Thyroid gland (tissue), 4 donors: ENCODE measurements at regions not wholly inside any gene's neighbourhood (a gene's known extent, or its start where the extent isn't known, plus 50 kb on each side); places are given as distances from the start of the nearest gene placed in this dataset.

Experiments
- POLR2A ChIP-seq, 2 donors: fragments of 450-650 bp; IDR thresholded peaks; one replicate each; pipeline ENCODE4 v1.6.1; 2017; ENCODE audit warnings: antibody characterized with exemption in 2 of 2, mild to moderate bottlenecking in 2 of 2, moderate library complexity in 1 of 2
- TF ChIP-seq, protein P1 (sequence below), 6 experiments: fragments of 200-600 bp in 3 of 6; fragments of 450-650 bp in 3 of 6; sonication (generic) in 3 of 6; IDR thresholded peaks; one replicate each; pipeline ENCODE4 v1.5.1; 2016 to 2019; ENCODE audit warnings: antibody characterized with exemption in 6 of 6, mild to moderate bottlenecking in 2 of 6, inconsistent platforms in 1 of 6, moderate library complexity in 1 of 6

DNA sequence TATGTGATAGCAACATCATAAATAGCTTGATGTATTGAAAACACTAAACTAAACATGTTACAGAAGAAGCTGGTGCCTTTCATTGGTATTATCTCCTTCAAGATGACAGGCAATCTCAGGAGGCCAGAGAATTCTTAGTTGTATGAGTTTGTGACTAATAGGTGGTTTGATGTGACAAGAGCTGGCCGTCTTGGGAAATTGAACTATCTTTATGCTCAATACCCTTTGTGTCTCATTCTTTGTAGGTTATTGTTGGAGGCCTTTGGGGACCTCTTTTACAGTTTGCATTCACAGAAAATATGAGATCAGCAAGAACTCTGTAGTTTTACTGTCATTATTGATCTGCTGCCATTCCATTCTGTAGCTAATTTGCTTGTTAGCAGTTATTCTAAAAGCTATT is 659.2 kb upstream of the PITX2 start:
- TF ChIP-seq POLR2A (IDR thresholded peaks at IDR 0.05) = no peak
- TF ChIP-seq, protein P1, sequence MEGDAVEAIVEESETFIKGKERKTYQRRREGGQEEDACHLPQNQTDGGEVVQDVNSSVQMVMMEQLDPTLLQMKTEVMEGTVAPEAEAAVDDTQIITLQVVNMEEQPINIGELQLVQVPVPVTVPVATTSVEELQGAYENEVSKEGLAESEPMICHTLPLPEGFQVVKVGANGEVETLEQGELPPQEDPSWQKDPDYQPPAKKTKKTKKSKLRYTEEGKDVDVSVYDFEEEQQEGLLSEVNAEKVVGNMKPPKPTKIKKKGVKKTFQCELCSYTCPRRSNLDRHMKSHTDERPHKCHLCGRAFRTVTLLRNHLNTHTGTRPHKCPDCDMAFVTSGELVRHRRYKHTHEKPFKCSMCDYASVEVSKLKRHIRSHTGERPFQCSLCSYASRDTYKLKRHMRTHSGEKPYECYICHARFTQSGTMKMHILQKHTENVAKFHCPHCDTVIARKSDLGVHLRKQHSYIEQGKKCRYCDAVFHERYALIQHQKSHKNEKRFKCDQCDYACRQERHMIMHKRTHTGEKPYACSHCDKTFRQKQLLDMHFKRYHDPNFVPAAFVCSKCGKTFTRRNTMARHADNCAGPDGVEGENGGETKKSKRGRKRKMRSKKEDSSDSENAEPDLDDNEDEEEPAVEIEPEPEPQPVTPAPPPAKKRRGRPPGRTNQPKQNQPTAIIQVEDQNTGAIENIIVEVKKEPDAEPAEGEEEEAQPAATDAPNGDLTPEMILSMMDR (IDR thresholded peaks at IDR 0.05) = no peak
